PC-3 (cell line): ENCODE measurements at regions not wholly inside any gene's neighbourhood (a gene's known extent, or its start where the extent isn't known, plus 50 kb on each side); places are given as distances from the start of the nearest gene placed in this dataset.

ENCODE experiments used
- ATAC-seq: fragments of 200-7000 bp; cut with Tn5 transposase; 2 replicates; pipeline ENCODE4 v1.9.1; 2020; ENCODE audit warnings: mild to moderate bottlenecking, moderate library complexity
- BruUV-seq: library from RNA; stranded (reverse); fragments of 400-500 nt; replicated peaks from 2 replicates; lab custom pipeline; 2021; lab: Mats Ljungman, UMichigan
- CTCF ChIA-PET: fragments of 300-600 bp; sonication (Branson Sonifier 250); formaldehyde crosslinking; loops from one replicate; lab custom pipeline; 2022; ENCODE audit warnings: antibody characterized with exemption; lab: Charles Lee
- POLR2A ChIA-PET: fragments of 300-600 bp; sonication (Branson Sonifier 250); formaldehyde crosslinking; loops from one replicate; lab custom pipeline; 2022; ENCODE audit warnings: antibody characterized with exemption; ENCODE audit not compliant: unreplicated experiment; lab: Charles Lee
- DNase-seq: peaks from one replicate; pipeline ENCODE4 v3.0.0-alpha.2; 2015
- H2AFZ ChIP-seq: fragments of 300-600 bp; sonication (generic); 2 replicates; pipeline ENCODE4 v1.6.0; 2016; ENCODE audit warnings: antibody characterized with exemption, low read length
- H3F3A ChIP-seq: fragments of 300-600 bp; sonication (generic); one replicate; pipeline ENCODE4 v1.6.0; 2017; ENCODE audit warnings: antibody characterized with exemption, low read length, control low read depth, mild to moderate bottlenecking; ENCODE audit not compliant: unreplicated experiment
- H3K27ac ChIP-seq: fragments of 300-600 bp; sonication (generic); 2 replicates; pipeline ENCODE4 v1.5.1; 2016; ENCODE audit warnings: mild to moderate bottlenecking, low read length
- H3K27me3 ChIP-seq: fragments of 300-600 bp; sonication (generic); 2 replicates; pipeline ENCODE4 v1.6.1; 2016; ENCODE audit warnings: low read length, mixed read lengths
- H3K36me3 ChIP-seq: fragments of 300-600 bp; sonication (generic); 2 replicates; pipeline ENCODE4 v1.6.1; 2016; ENCODE audit warnings: low read depth, mixed run types, low read length, mixed read lengths
- H3K4me1 ChIP-seq: fragments of 300-600 bp; sonication (generic); 2 replicates; pipeline ENCODE4 v1.5.1; 2016; ENCODE audit warnings: low read length; ENCODE audit not compliant: insufficient read depth
- H3K4me2 ChIP-seq: fragments of 300-600 bp; sonication (generic); 2 replicates; pipeline ENCODE4 v1.6.0; 2016; ENCODE audit warnings: low read length
- H3K4me3 ChIP-seq: fragments of 300-600 bp; sonication (generic); 2 replicates; pipeline ENCODE4 v1.5.1; 2016; ENCODE audit warnings: mild to moderate bottlenecking, low read length, mixed read lengths
- H3K79me2 ChIP-seq: fragments of 300-600 bp; sonication (generic); 2 replicates; pipeline ENCODE4 v1.6.1; 2017; ENCODE audit warnings: low read length, mixed read lengths
- H3K9ac ChIP-seq: fragments of 300-600 bp; sonication (generic); 2 replicates; pipeline ENCODE4 v1.6.0; 2016; ENCODE audit warnings: mild to moderate bottlenecking, low read length
- H3K9me2 ChIP-seq: fragments of 300-600 bp; sonication (generic); replicated peaks from 2 replicates; pipeline ENCODE4 v1.6.1; 2016; ENCODE audit warnings: mixed run types, low read length, mixed read lengths
- H3K9me3 ChIP-seq: fragments of 300-600 bp; sonication (generic); 2 replicates; pipeline ENCODE4 v1.6.1; 2016; ENCODE audit warnings: low read length, mixed read lengths
- H4K20me1 ChIP-seq: fragments of 300-600 bp; sonication (generic); 2 replicates; pipeline ENCODE4 v1.6.1; 2016; ENCODE audit warnings: low read length, mixed read lengths
- EZH2 ChIP-seq: fragments of 300-600 bp; sonication (generic); IDR thresholded peaks from one replicate; pipeline ENCODE4 v1.6.1; 2017; ENCODE audit warnings: antibody characterized with exemption, mild to moderate bottlenecking, low read length; ENCODE audit not compliant: unreplicated experiment
- EZH2phosphoT487 ChIP-seq: fragments of 300-600 bp; sonication (generic); IDR thresholded peaks from 2 replicates; pipeline ENCODE4 v1.6.1; 2018; ENCODE audit warnings: mild to moderate bottlenecking, antibody characterized with exemption, low read length, borderline replicate concordance
- intact Hi-C: fragments of 100-400 bp; cut with micrococcal nuclease; formaldehyde crosslinking; loops from 2 replicates; pipeline ENCODE4 v1.9.0; 2023
- TF ChIP-seq, protein P1 (sequence below): fragments of 300-600 bp; sonication (generic); conservative IDR thresholded peaks from 2 replicates; pipeline ENCODE4 v1.5.1; 2017; ENCODE audit warnings: antibody characterized with exemption, low read depth, mild to moderate bottlenecking, low read length

DNA sequence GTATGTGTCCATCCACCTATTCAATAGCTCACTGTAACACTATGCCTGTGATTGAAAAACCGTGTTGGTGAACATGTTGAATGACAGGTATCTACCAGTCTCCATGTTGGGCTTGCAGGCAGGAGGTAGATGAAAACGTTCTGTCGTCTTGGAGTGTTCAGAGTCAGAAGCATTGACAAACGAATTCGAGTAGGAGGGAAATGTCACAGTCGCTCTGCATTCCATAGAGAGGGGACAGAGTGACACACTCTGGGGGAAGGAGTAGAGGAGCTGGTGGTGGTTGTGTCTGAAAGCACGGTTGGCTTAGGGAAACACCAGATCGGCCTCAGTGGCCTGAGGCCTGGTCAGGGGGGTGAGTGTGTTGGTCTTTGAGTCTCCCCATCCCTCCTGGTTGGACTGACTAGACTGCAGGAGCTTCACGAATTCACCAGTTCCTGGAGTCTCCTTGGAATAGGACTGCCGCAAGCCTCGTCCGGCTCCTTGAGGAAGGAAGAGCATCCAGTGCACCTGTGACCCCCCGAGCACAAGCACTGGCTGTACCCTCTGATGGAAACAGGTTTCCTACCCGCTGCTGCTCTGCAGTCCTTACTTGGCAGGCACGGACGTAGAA, 105.0 kb upstream of the C1QTNF9B start:
- DNase-seq: no peak
- H3K9ac ChIP-seq: no peak overlapping the region
- ChIA-PET POLR2A (no interaction called here), CTCF (no interaction called here)
- H3K9me3 ChIP-seq: no peaks in the 10 kb centered on the region
- TF ChIP-seq, protein P1, sequence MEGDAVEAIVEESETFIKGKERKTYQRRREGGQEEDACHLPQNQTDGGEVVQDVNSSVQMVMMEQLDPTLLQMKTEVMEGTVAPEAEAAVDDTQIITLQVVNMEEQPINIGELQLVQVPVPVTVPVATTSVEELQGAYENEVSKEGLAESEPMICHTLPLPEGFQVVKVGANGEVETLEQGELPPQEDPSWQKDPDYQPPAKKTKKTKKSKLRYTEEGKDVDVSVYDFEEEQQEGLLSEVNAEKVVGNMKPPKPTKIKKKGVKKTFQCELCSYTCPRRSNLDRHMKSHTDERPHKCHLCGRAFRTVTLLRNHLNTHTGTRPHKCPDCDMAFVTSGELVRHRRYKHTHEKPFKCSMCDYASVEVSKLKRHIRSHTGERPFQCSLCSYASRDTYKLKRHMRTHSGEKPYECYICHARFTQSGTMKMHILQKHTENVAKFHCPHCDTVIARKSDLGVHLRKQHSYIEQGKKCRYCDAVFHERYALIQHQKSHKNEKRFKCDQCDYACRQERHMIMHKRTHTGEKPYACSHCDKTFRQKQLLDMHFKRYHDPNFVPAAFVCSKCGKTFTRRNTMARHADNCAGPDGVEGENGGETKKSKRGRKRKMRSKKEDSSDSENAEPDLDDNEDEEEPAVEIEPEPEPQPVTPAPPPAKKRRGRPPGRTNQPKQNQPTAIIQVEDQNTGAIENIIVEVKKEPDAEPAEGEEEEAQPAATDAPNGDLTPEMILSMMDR: no peak
- no peak for TF ChIP-seq EZH2
- no peak for TF ChIP-seq EZH2phosphoT487
- H3K4me3 ChIP-seq: no peak overlapping the region
- no peaks in the 10 kb centered on the region for H3K27me3 ChIP-seq
- H3K36me3 ChIP-seq: no peaks in the 10 kb centered on the region
- intact Hi-C loops: no loop called here
- no TSS peak for BruUV-seq
- no peak overlapping the region for H3K4me2 ChIP-seq
- H2AFZ ChIP-seq: no peak overlapping the region
- no peak for ATAC-seq
- no peaks in the 10 kb centered on the region for H3K9me2 ChIP-seq
- H4K20me1 ChIP-seq: no peaks in the 10 kb centered on the region
- no peaks in the 10 kb centered on the region for H3K4me1 ChIP-seq
- no peak overlapping the region for H3K27ac ChIP-seq
- no peaks in the 10 kb centered on the region for H3K79me2 ChIP-seq
- no peaks in the 10 kb centered on the region for H3F3A ChIP-seq

DNA sequence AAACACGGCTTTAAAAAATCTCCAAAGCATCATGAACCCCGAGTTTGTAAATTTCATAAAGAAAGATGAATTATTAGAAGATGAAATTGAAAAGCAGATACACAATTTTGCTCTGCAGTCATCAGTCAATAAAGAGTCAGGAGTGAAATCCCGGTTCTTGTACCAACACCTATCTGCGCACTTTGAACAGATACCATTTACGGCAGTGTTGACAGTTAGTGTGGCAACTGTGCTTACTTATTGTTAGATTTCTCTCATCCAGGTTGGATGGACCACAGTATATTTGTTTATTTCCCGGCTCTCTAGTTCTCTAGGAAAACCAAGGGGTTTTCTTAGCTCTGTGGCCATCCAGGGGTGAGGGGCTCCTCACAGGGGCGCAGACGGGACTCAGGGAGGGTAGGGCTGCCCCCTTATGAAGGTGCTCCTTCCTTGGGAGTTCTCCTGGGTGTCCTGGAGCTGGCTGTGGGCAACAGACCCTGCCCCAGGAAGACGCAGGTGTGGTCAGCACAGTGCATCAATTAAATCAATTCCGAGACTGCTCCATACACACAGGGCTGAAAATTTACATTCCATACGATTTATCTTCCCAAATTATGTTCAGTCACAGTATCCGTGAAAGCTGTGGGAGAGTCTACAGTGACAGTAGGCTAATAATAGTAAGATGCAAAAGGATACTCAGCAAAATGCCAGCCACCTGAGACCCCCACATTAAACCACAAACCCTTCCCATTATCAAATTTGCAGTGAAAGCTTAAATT, 107.0 kb upstream of the C1QTNF9B start:
- BruUV-seq: no TSS peak
- POLR2A ChIA-PET: no interaction called here
- intact Hi-C loops: no loop called here

More for the DNA sequence above, 107.0 kb upstream of the C1QTNF9B start:
- no peaks in the 10 kb centered on the region for H3K9me3 ChIP-seq
- ATAC-seq (no peak), DNase-seq (no peak)
- no peak overlapping the region for H3K4me2 ChIP-seq
- CTCF ChIA-PET: no interaction called here
- no peaks in the 10 kb centered on the region for H4K20me1 ChIP-seq
- H3F3A ChIP-seq: no peaks in the 10 kb centered on the region
- H3K27ac ChIP-seq: no peak overlapping the region
- H3K4me1 ChIP-seq: no peaks in the 10 kb centered on the region; the same call in 1 of the 2 replicates
- no peaks in the 10 kb centered on the region for H3K9me2 ChIP-seq
- no peaks in the 10 kb centered on the region for H3K79me2 ChIP-seq
- H3K9ac ChIP-seq: no peak overlapping the region
- no peak overlapping the region for H3K4me3 ChIP-seq
- no peaks in the 10 kb centered on the region for H3K36me3 ChIP-seq
- TF ChIP-seq, protein P1: no peak
- TF ChIP-seq EZH2 (no peak), EZH2phosphoT487 (no peak)
- no peak overlapping the region for H2AFZ ChIP-seq
- no peaks in the 10 kb centered on the region for H3K27me3 ChIP-seq
